ENCODE measurements at regions not wholly inside any gene's neighbourhood (a gene's known extent, or its start where the extent isn't known, plus 50 kb on each side); places are given as distances from the start of the nearest gene placed in this dataset.

- no peak for TF ChIP-seq GATA3 (IDR thresholded peaks at IDR 0.05; ENCODE audit: low read depth, low read length)
- no peak for TF ChIP-seq GATA2 (IDR thresholded peaks at IDR 0.05; ENCODE audit: low read depth, low read length)
Observed at GRCh38 chr2:104528101-104528500, 325.8 kb upstream of the POU3F3 start.
